Parathyroid adenoma (tissue), 2 donors: ENCODE measurements at regions not wholly inside any gene's neighbourhood (a gene's known extent, or its start where the extent isn't known, plus 50 kb on each side); places are given as distances from the start of the nearest gene placed in this dataset.

Experiments
- H2AFZ ChIP-seq: fragments of 300-600 bp; sonication (generic); one replicate; pipeline ENCODE4 v1.7.0; 2017; ENCODE audit warnings: antibody characterized with exemption, mild to moderate bottlenecking
- H3K27ac ChIP-seq: fragments of 300-600 bp; sonication (generic); one replicate; pipeline ENCODE4 v1.7.0; 2017
- H3K27me3 ChIP-seq: fragments of 300-600 bp; sonication (generic); one replicate; pipeline ENCODE4 v1.7.0; 2017; ENCODE audit warnings: low read length; ENCODE audit not compliant: control insufficient read depth, insufficient read depth
- H3K36me3 ChIP-seq: fragments of 300-600 bp; sonication (generic); one replicate; pipeline ENCODE4 v1.7.0; 2017; ENCODE audit warnings: low read length; ENCODE audit not compliant: control insufficient read depth, insufficient read depth
- H3K4me1 ChIP-seq: fragments of 300-600 bp; sonication (generic); one replicate; pipeline ENCODE4 v1.7.0; 2017; ENCODE audit warnings: control low read depth
- H3K4me2 ChIP-seq: fragments of 300-600 bp; sonication (generic); one replicate; pipeline ENCODE4 v1.7.0; 2017; ENCODE audit warnings: low read length
- H3K4me3 ChIP-seq: fragments of 300-600 bp; sonication (generic); one replicate; pipeline ENCODE4 v1.7.0; 2017; ENCODE audit warnings: low read depth, low read length
- H3K79me2 ChIP-seq: fragments of 300-600 bp; sonication (generic); one replicate; pipeline ENCODE4 v1.7.0; 2017; ENCODE audit warnings: control low read depth
- H3K9ac ChIP-seq: fragments of 300-600 bp; sonication (generic); one replicate; pipeline ENCODE4 v1.7.0; 2017; ENCODE audit warnings: mild to moderate bottlenecking
- H3K9me3 ChIP-seq: fragments of 300-600 bp; sonication (generic); one replicate; pipeline ENCODE4 v1.7.0; 2017; ENCODE audit warnings: low read length; ENCODE audit not compliant: control insufficient read depth
- TF ChIP-seq, protein P1 (sequence below): fragments of 300-600 bp; sonication (generic); IDR thresholded peaks from one replicate; pipeline ENCODE4 v1.7.0; 2017; ENCODE audit warnings: antibody characterized with exemption, mild to moderate bottlenecking
- donor health status: primary hyperparathyroidism.

DNA sequence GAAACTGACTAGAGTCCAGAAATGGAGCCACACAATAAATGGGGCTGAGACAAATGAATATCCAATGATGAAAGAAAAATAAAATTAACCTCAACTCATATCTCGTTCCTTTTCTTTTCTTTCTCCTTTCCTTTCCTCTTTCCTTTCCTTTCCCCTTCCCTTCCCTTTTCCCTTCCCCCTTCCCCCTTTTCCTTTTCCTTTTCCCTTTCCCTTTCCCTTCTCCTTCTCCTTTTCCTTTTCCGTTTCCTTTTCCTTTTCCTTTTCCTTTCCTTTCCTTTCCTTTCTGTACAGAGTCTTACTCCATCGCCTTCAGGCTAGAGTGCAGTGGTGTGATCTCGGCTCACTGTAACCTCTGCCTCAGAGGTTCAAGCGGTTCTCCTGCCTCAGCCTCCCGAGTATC, 146.3 kb downstream of the RTL9 start:
- H3K36me3 ChIP-seq: no peaks in the 10 kb centered on the region
- H3K4me2 ChIP-seq: no peak overlapping the region
- no peak overlapping the region for H3K4me3 ChIP-seq
- no peak overlapping the region for H3K27ac ChIP-seq
- H2AFZ ChIP-seq: no peak overlapping the region
- H3K9ac ChIP-seq: no peak overlapping the region
- H3K79me2 ChIP-seq: no peaks in the 10 kb centered on the region
- no peaks in the 10 kb centered on the region for H3K9me3 ChIP-seq
- no peaks in the 10 kb centered on the region for H3K27me3 ChIP-seq
- no peaks in the 10 kb centered on the region for H3K4me1 ChIP-seq
- TF ChIP-seq, protein P1, sequence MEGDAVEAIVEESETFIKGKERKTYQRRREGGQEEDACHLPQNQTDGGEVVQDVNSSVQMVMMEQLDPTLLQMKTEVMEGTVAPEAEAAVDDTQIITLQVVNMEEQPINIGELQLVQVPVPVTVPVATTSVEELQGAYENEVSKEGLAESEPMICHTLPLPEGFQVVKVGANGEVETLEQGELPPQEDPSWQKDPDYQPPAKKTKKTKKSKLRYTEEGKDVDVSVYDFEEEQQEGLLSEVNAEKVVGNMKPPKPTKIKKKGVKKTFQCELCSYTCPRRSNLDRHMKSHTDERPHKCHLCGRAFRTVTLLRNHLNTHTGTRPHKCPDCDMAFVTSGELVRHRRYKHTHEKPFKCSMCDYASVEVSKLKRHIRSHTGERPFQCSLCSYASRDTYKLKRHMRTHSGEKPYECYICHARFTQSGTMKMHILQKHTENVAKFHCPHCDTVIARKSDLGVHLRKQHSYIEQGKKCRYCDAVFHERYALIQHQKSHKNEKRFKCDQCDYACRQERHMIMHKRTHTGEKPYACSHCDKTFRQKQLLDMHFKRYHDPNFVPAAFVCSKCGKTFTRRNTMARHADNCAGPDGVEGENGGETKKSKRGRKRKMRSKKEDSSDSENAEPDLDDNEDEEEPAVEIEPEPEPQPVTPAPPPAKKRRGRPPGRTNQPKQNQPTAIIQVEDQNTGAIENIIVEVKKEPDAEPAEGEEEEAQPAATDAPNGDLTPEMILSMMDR: no peak

- H3K36me3 ChIP-seq: no peaks in the 10 kb centered on the region
- no peak overlapping the region for H3K27ac ChIP-seq
- H3K27me3 ChIP-seq: no peaks in the 10 kb centered on the region
- no peaks in the 10 kb centered on the region for H3K4me1 ChIP-seq
- no peak overlapping the region for H3K4me3 ChIP-seq
- no peak overlapping the region for H2AFZ ChIP-seq
- no peak overlapping the region for H3K9ac ChIP-seq
- TF ChIP-seq, protein P1: no peak
- no peaks in the 10 kb centered on the region for H3K9me3 ChIP-seq
- no peak overlapping the region for H3K4me2 ChIP-seq
- H3K79me2 ChIP-seq: no peaks in the 10 kb centered on the region
Observed at GRCh38 chrX:110509755-110510532, 151.3 kb downstream of the RTL9 start.

DNA sequence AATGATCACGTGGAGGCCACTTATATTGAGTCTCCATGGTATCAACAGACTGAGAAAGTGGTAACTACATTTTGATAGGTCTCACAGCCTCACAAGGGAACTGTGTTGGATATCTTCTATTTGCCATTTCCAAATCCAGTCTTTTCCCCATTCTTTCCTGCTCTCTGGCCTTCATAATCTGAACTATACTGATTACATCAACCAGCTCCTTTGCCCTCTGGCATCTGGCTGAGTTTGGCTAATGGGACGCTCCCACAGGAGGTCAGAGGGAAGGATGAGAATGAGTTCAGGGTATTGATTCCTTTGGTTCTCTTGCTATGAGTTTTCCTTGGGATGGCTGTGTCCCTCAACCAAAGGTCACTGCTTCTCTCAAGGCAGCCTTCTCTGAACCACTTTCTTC, 152.6 kb downstream of the RTL9 start:
- no peak overlapping the region for H3K9ac ChIP-seq
- H3K36me3 ChIP-seq: no peaks in the 10 kb centered on the region
- H3K27ac ChIP-seq: no peak overlapping the region
- H3K27me3 ChIP-seq: no peaks in the 10 kb centered on the region
- H3K4me1 ChIP-seq: no peaks in the 10 kb centered on the region
- H3K4me2 ChIP-seq: no peak overlapping the region
- H3K79me2 ChIP-seq: no peaks in the 10 kb centered on the region
- H2AFZ ChIP-seq: no peak overlapping the region
- TF ChIP-seq, protein P1: no peak
- H3K4me3 ChIP-seq: no peak overlapping the region
- no peaks in the 10 kb centered on the region for H3K9me3 ChIP-seq

DNA sequence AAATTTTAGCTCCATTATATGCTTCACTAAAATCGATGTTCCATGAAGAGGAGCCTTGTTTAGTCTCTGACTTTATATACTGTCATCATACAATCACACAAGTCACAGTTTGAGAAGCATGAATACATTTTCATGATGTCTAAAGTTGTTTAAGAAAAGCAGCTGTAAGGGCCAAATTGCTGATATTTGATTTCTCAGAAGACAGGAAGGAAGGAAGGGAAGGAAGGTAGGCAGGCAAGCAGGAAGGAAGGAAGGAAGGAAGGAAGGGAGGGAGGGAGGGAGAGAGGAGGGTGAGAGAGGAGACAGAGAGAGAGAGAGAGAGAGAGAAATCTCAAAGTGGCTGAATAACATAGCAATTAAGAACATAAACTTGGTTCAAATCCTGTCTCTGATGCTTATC, 153.7 kb downstream of the RTL9 start:
- H3K4me1 ChIP-seq: no peaks in the 10 kb centered on the region
- no peak overlapping the region for H3K27ac ChIP-seq
- H3K9me3 ChIP-seq: no peaks in the 10 kb centered on the region
- H2AFZ ChIP-seq: no peak overlapping the region
- no peaks in the 10 kb centered on the region for H3K36me3 ChIP-seq
- H3K9ac ChIP-seq: no peak overlapping the region
- no peak overlapping the region for H3K4me2 ChIP-seq
- no peak overlapping the region for H3K4me3 ChIP-seq
- no peaks in the 10 kb centered on the region for H3K79me2 ChIP-seq
- TF ChIP-seq, protein P1: no peak
- no peaks in the 10 kb centered on the region for H3K27me3 ChIP-seq

DNA sequence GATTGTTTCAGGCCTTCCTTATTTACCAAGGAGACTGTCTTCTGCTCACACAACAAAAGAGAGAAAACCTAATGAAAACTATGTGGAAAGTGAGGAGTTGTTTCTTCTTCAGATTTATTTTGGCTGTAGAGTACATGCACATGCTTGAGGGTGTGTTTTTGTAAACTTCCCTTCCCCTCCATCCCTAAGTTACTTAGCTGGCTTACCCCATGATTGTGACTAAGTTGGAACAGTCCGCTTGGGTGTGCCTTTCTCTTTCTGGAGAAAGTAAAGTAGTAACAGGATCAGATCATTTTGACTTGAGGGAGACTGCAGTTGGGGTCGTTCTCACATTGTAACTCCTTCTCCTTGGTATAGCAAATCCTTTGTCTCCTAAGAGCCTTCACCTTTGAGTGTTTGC, 155.9 kb downstream of the RTL9 start:
- no peaks in the 10 kb centered on the region for H3K79me2 ChIP-seq
- no peak overlapping the region for H3K27ac ChIP-seq
- H2AFZ ChIP-seq: no peak overlapping the region
- no peak overlapping the region for H3K4me3 ChIP-seq
- TF ChIP-seq, protein P1: no peak
- no peak overlapping the region for H3K4me2 ChIP-seq
- no peaks in the 10 kb centered on the region for H3K36me3 ChIP-seq
- no peak overlapping the region for H3K9ac ChIP-seq
- H3K4me1 ChIP-seq: no peaks in the 10 kb centered on the region
- no peaks in the 10 kb centered on the region for H3K9me3 ChIP-seq
- H3K27me3 ChIP-seq: no peaks in the 10 kb centered on the region
